Fibroblast of the aortic adventitia (primary cell): ENCODE measurements at regions not wholly inside any gene's neighbourhood (a gene's known extent, or its start where the extent isn't known, plus 50 kb on each side); places are given as distances from the start of the nearest gene placed in this dataset.
"Not testable (repeated sequence)": the region's sequence is repeated elsewhere in the genome, so short reads cannot be mapped to it uniquely, and the experiment has no call there.

Experiments
- DNase-seq: peaks from one replicate; pipeline ENCODE4 v3.0.0-alpha.2; 2010; ENCODE audit warnings: low read depth
- H3K4me3 ChIP-seq: 2 replicates; pipeline ENCODE4 v1.5.1; 2011; ENCODE audit warnings: low read depth, mild to moderate bottlenecking, control low read depth, low read length, moderate library complexity
- CTCF ChIP-seq: IDR thresholded peaks from 2 replicates; pipeline ENCODE4 v1.5.1; 2011; ENCODE audit warnings: mild to moderate bottlenecking, low read length, control low read depth, inconsistent platforms; ENCODE audit not compliant: insufficient read depth

DNA sequence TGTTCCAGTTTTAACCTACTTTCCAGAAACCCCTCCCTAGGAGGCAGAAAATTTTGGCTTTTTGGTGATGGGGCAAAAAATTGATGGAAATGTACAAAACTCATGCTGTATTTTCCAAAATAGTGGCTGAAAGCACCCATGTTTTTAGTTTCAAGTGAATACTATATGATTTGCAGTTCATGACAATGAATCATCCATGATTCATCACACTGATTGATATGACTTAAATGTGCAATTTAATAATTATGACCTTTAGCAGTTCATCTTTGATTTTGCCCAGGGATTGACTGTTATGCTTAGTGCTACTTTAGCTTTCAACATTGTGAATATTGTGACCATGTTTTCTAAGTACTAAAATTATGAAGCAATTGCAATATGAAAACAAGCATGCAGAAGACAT, 478.7 kb downstream of the HTR1B start:
- H3K4me3 ChIP-seq: no peak overlapping the region
- TF ChIP-seq CTCF: no peak
- no peak for DNase-seq

DNA sequence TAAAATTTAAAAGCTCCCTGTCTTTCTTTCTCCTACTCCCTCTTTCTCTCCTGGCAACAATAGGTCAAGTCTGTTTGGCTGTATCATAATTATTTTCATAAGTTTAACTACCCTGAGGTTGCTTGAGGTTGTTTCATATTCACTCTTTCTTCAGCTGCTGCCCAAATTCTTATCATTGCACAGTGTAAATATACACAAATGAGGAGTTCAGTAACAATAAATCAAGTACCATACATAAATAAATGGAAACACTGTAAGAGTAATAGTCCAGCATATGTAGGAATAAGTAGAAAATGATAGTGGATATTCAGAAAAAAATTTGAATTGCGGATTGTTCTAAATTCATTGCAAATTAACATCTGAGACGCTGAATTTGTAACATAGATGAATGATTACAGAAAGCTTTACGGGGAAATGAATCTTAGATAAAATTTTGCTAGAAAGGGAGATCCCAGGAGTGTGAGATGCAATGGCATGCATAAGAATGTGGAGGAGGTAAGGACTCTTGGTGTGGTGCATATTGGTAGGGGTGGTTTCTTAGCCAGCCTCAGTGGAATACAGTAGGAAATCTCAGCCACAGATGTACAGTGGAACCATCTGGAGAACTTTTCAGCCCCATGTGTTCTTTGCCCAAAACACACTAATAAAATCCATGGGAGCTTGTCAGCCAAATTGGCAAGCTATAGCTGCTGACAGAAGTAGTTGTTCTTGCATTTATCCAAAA, 480.7 kb downstream of the HTR1B start:
- DNase-seq: no peak
- TF ChIP-seq CTCF: no peak
- no peak overlapping the region for H3K4me3 ChIP-seq

- no peak for TF ChIP-seq CTCF
- DNase-seq: no peak
- H3K4me3 ChIP-seq: no peak overlapping the region
Observed at GRCh38 chr6:76972474-76972873, 490.8 kb downstream of the HTR1B start.

GRCh38 chr6:76959177-76959576, 504.1 kb downstream of the HTR1B start:
- H3K4me3 ChIP-seq, DNase-seq: not testable (repeated sequence)

- no peak for TF ChIP-seq CTCF
- DNase-seq: no peak
Observed at GRCh38 chr6:76942203-76942966, 520.9 kb downstream of the HTR1B start.

DNA sequence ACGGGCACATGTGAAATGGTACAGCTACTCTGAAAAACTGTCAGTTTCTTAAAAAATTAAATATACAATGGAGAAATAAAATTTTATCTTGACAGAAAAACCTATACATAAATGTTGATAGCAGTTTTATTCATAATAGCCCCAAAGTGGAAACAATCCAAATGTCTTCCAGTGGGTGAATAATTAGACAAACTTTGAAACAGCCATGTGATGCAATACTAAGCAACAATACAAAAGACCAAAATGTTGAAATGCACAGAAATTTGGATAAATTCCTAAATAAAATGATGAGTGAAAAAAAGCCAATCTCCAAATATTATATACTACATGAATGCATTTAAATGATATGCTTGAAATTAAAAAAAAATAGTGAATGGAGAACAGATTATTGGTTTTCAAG, 523.1 kb downstream of the HTR1B start:
- DNase-seq: peak; percentile 53
- no peak overlapping the region for H3K4me3 ChIP-seq

More at GRCh38 chr6:76942203-76942966, 520.9 kb downstream of the HTR1B start:
- no peak overlapping the region for H3K4me3 ChIP-seq

More for the DNA sequence above, 523.1 kb downstream of the HTR1B start:
- no peak for TF ChIP-seq CTCF
